ENCODE measurements at regions not wholly inside any gene's neighbourhood (a gene's known extent, or its start where the extent isn't known, plus 50 kb on each side); places are given as distances from the start of the nearest gene placed in this dataset.

- ATAC-seq, result no peak
- no peak for TF ChIP-seq ZFP3 (CRISPR knock-in tag; IDR thresholded peaks at IDR 0.05)
- TF ChIP-seq CSRNP3 (CRISPR knock-in tag; IDR thresholded peaks at IDR 0.05), result no peak
- no peak for TF ChIP-seq ARNTL (CRISPR knock-in tag; IDR thresholded peaks at IDR 0.05; ENCODE audit: borderline replicate concordance, low read depth)
- no peak for TF ChIP-seq GLIS3 (CRISPR knock-in tag; IDR thresholded peaks at IDR 0.05)
- no peak for TF ChIP-seq SNAI2 (CRISPR knock-in tag; IDR thresholded peaks at IDR 0.05)
- TF ChIP-seq TOX (CRISPR knock-in tag; IDR thresholded peaks at IDR 0.05; ENCODE audit: borderline replicate concordance), result no peak
These were observed 214.1 kb upstream of the GEMIN8 start for GRCh38 chrX:14243823-14244222.

DNA sequence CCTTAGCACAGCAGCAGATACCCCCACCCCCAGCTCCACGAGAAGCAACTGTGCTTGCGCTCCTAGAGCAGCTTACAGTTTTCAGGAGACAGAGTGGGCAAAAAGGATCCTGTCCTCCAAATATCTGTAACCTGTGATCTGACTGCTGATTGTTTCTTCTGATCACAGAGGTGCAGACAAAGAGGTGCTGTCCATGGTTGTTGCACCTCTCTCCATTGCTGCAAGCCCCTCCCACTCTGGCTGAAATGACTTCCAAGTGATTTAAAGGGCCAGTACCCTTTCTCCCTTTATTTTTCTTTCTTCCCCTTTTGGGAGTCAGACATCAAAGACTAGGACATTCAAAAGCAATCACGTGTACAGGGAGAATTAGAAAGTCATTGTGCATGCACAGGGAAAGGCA, 205.3 kb upstream of the GEMIN8 start:
- no peak for ATAC-seq
- TF ChIP-seq ESRRG (CRISPR knock-in tag; IDR thresholded peaks at IDR 0.05) (no peak), TOX (CRISPR knock-in tag; IDR thresholded peaks at IDR 0.05; ENCODE audit: borderline replicate concordance) (no peak), ZNF565 (CRISPR knock-in tag; conservative IDR thresholded peaks at IDR 0.05; ENCODE audit: low read depth) (no peak)

GRCh38 chrX:14232688-14233087, 203.0 kb upstream of the GEMIN8 start:
- no peak for ATAC-seq
- TF ChIP-seq ZNF70 (CRISPR knock-in tag; IDR thresholded peaks at IDR 0.05) (no peak), POU6F1 (CRISPR knock-in tag; IDR thresholded peaks at IDR 0.05; ENCODE audit: borderline replicate concordance, low read depth) (no peak), CSRNP3 (CRISPR knock-in tag; IDR thresholded peaks at IDR 0.05) (no peak), GLIS3 (CRISPR knock-in tag; IDR thresholded peaks at IDR 0.05) (no peak), CSDC2 (CRISPR knock-in tag; IDR thresholded peaks at IDR 0.05) (no peak), TCF4 (CRISPR knock-in tag; IDR thresholded peaks at IDR 0.05; ENCODE audit: borderline replicate concordance) (no peak), ISL1 (CRISPR knock-in tag; IDR thresholded peaks at IDR 0.05) (no peak), ESRRG (CRISPR knock-in tag; IDR thresholded peaks at IDR 0.05) (no peak), BACH2 (CRISPR knock-in tag; IDR thresholded peaks at IDR 0.05; ENCODE audit: borderline replicate concordance) (no peak), RARB (CRISPR knock-in tag; IDR thresholded peaks at IDR 0.05) (no peak), ZC3H10 (CRISPR knock-in tag; IDR thresholded peaks at IDR 0.05) (no peak), SNAI2 (CRISPR knock-in tag; IDR thresholded peaks at IDR 0.05) (no peak), ZFP3 (CRISPR knock-in tag; IDR thresholded peaks at IDR 0.05) (no peak), TOX (CRISPR knock-in tag; IDR thresholded peaks at IDR 0.05; ENCODE audit: borderline replicate concordance) (no peak), PPARA (CRISPR knock-in tag; IDR thresholded peaks at IDR 0.05; ENCODE audit: borderline replicate concordance) (no peak)
- TF ChIP-seq, protein P1, sequence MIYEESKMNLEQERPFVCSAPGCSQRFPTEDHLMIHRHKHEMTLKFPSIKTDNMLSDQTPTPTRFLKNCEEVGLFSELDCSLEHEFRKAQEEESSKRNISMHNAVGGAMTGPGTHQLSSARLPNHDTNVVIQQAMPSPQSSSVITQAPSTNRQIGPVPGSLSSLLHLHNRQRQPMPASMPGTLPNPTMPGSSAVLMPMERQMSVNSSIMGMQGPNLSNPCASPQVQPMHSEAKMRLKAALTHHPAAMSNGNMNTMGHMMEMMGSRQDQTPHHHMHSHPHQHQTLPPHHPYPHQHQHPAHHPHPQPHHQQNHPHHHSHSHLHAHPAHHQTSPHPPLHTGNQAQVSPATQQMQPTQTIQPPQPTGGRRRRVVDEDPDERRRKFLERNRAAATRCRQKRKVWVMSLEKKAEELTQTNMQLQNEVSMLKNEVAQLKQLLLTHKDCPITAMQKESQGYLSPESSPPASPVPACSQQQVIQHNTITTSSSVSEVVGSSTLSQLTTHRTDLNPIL (CRISPR knock-in tag; IDR thresholded peaks at IDR 0.05; ENCODE audit: low read depth), result no peak

DNA sequence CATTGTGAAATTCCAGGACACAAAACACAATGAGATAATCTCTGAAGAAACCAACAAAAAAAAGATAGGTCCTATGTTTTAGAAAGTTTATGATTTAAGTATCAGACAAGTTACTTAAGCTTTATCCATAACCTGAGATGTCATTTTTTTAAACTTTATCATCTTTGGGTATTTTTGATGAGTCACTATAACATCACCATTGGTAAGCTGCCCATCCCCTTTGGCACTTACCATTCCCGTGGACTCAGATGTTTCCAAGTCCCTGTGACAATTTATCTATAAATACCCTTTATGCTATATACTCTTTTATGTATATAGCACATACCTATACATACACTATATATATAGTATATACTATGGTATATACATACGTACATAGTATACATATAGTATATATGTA, 198.9 kb upstream of the GEMIN8 start:
- ATAC-seq, result no peak
- TF ChIP-seq, protein P1 (CRISPR knock-in tag; IDR thresholded peaks at IDR 0.05; ENCODE audit: low read depth), result no peak
- TF ChIP-seq ZFP30 (CRISPR knock-in tag; IDR thresholded peaks at IDR 0.05), result no peak
- TF ChIP-seq ZNF565 (CRISPR knock-in tag; conservative IDR thresholded peaks at IDR 0.05; ENCODE audit: low read depth), result no peak
- TF ChIP-seq SNAI2 (CRISPR knock-in tag; IDR thresholded peaks at IDR 0.05), result no peak
- TF ChIP-seq TOX (CRISPR knock-in tag; IDR thresholded peaks at IDR 0.05; ENCODE audit: borderline replicate concordance), result no peak
- no peak for TF ChIP-seq CSDC2 (CRISPR knock-in tag; IDR thresholded peaks at IDR 0.05)
- no peak for TF ChIP-seq ZNF70 (CRISPR knock-in tag; IDR thresholded peaks at IDR 0.05)
- TF ChIP-seq ZNF8 (CRISPR knock-in tag; IDR thresholded peaks at IDR 0.05), result no peak
- TF ChIP-seq CSRNP3 (CRISPR knock-in tag; IDR thresholded peaks at IDR 0.05), result no peak
- no peak for TF ChIP-seq ISL1 (CRISPR knock-in tag; IDR thresholded peaks at IDR 0.05)
- no peak for TF ChIP-seq ZFP3 (CRISPR knock-in tag; IDR thresholded peaks at IDR 0.05)
- no peak for TF ChIP-seq BACH2 (CRISPR knock-in tag; IDR thresholded peaks at IDR 0.05; ENCODE audit: borderline replicate concordance)
- TF ChIP-seq, protein P2, sequence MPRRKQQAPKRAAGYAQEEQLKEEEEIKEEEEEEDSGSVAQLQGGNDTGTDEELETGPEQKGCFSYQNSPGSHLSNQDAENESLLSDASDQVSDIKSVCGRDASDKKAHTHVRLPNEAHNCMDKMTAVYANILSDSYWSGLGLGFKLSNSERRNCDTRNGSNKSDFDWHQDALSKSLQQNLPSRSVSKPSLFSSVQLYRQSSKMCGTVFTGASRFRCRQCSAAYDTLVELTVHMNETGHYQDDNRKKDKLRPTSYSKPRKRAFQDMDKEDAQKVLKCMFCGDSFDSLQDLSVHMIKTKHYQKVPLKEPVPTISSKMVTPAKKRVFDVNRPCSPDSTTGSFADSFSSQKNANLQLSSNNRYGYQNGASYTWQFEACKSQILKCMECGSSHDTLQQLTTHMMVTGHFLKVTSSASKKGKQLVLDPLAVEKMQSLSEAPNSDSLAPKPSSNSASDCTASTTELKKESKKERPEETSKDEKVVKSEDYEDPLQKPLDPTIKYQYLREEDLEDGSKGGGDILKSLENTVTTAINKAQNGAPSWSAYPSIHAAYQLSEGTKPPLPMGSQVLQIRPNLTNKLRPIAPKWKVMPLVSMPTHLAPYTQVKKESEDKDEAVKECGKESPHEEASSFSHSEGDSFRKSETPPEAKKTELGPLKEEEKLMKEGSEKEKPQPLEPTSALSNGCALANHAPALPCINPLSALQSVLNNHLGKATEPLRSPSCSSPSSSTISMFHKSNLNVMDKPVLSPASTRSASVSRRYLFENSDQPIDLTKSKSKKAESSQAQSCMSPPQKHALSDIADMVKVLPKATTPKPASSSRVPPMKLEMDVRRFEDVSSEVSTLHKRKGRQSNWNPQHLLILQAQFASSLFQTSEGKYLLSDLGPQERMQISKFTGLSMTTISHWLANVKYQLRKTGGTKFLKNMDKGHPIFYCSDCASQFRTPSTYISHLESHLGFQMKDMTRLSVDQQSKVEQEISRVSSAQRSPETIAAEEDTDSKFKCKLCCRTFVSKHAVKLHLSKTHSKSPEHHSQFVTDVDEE (CRISPR knock-in tag; IDR thresholded peaks at IDR 0.05), result no peak
- no peak for TF ChIP-seq ESRRG (CRISPR knock-in tag; IDR thresholded peaks at IDR 0.05)
- no peak for TF ChIP-seq ARNTL (CRISPR knock-in tag; IDR thresholded peaks at IDR 0.05; ENCODE audit: borderline replicate concordance, low read depth)
- TF ChIP-seq TCF4 (CRISPR knock-in tag; IDR thresholded peaks at IDR 0.05; ENCODE audit: borderline replicate concordance), result no peak
- TF ChIP-seq RARB (CRISPR knock-in tag; IDR thresholded peaks at IDR 0.05), result no peak
- TF ChIP-seq ZC3H10 (CRISPR knock-in tag; IDR thresholded peaks at IDR 0.05), result no peak
